Colonic mucosa (tissue), 4 donors: ENCODE measurements at regions not wholly inside any gene's neighbourhood (a gene's known extent, or its start where the extent isn't known, plus 50 kb on each side); places are given as distances from the start of the nearest gene placed in this dataset.

Experiments used
- DNase-seq: peaks from one replicate; pipeline ENCODE4 v3.0.0-alpha.2; 2020
- H3K27ac ChIP-seq: fragments of 200-600 bp; one replicate; pipeline ENCODE4 v1.8.0; 2021
- H3K27me3 ChIP-seq: fragments of 200-600 bp; one replicate; pipeline ENCODE4 v1.8.0; 2021
- H3K36me3 ChIP-seq: fragments of 200-600 bp; one replicate; pipeline ENCODE4 v1.8.0; 2021
- H3K4me1 ChIP-seq: fragments of 200-600 bp; one replicate; pipeline ENCODE4 v1.8.0; 2021; ENCODE audit warnings: mild to moderate bottlenecking
- H3K4me3 ChIP-seq: fragments of 200-600 bp; one replicate; pipeline ENCODE4 v1.8.0; 2021
- H3K9ac ChIP-seq, 2 donors: one replicate each; pipeline ENCODE4 v1.7.0; 2013; ENCODE audit warnings: control low read depth in 2 of 2, low read depth in 2 of 2, low read length in 2 of 2
- H3K9me3 ChIP-seq: fragments of 200-600 bp; one replicate; pipeline ENCODE4 v1.8.0; 2021
- intact Hi-C: fragments of 100-400 bp; cut with DNase I; formaldehyde crosslinking; loops from one replicate; pipeline ENCODE4 v1.14.1; 2022
- TF ChIP-seq, protein P1 (sequence below): fragments of 200-600 bp; IDR thresholded peaks from one replicate; pipeline ENCODE4 v1.8.0; 2022; ENCODE audit warnings: antibody characterized with exemption, mild to moderate bottlenecking
- donor health status: healthy.
- donor health status: DM: no; HTN: no; CAD: no.
- donor health status: DM: no; HTN: no; CAD: no.

GRCh38 chr17:22459953-22460350, 767.6 kb downstream of the KCNJ18 start:
- DNase-seq, result no peak
- Histone ChIP-seq H3K4me3 (no peak overlapping the region), H3K9ac (no peak overlapping the region), H3K4me1 (no peaks in the 10 kb centered on the region), H3K9me3 (no peaks in the 10 kb centered on the region), H3K36me3 (no peaks in the 10 kb centered on the region), H3K27me3 (no peaks in the 10 kb centered on the region), H3K27ac (no peak overlapping the region)
- intact Hi-C loops, result loop anchor here (5.0 kb wide), 1 partner anchor 57 kb away; no protein-coding TSS in a partner anchor
- TF ChIP-seq, protein P1, sequence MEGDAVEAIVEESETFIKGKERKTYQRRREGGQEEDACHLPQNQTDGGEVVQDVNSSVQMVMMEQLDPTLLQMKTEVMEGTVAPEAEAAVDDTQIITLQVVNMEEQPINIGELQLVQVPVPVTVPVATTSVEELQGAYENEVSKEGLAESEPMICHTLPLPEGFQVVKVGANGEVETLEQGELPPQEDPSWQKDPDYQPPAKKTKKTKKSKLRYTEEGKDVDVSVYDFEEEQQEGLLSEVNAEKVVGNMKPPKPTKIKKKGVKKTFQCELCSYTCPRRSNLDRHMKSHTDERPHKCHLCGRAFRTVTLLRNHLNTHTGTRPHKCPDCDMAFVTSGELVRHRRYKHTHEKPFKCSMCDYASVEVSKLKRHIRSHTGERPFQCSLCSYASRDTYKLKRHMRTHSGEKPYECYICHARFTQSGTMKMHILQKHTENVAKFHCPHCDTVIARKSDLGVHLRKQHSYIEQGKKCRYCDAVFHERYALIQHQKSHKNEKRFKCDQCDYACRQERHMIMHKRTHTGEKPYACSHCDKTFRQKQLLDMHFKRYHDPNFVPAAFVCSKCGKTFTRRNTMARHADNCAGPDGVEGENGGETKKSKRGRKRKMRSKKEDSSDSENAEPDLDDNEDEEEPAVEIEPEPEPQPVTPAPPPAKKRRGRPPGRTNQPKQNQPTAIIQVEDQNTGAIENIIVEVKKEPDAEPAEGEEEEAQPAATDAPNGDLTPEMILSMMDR, result no peak

GRCh38 chr17:22460461-22461063, 768.2 kb downstream of the KCNJ18 start:
- Histone ChIP-seq H3K4me3 (no peak overlapping the region), H3K27ac (no peak overlapping the region), H3K27me3 (no peaks in the 10 kb centered on the region), H3K9me3 (no peaks in the 10 kb centered on the region), H3K9ac (no peak overlapping the region), H3K4me1 (no peaks in the 10 kb centered on the region), H3K36me3 (no peaks in the 10 kb centered on the region)
- intact Hi-C loops, result loop anchor here (5.0 kb wide), 1 partner anchor 57 kb away; no protein-coding TSS in a partner anchor
- TF ChIP-seq, protein P1, result no peak
- DNase-seq, result no peak

- intact Hi-C loops, result loop anchor here (5.0 kb wide), 1 partner anchor 56 kb away; no protein-coding TSS in a partner anchor
Observed at GRCh38 chr17:22461460-22462145, 769.3 kb downstream of the KCNJ18 start.

GRCh38 chr17:22462461-22462860, 770.1 kb downstream of the KCNJ18 start:
- Histone ChIP-seq H3K27ac (no peak overlapping the region), H3K4me3 (no peak overlapping the region), H3K9ac (no peak overlapping the region), H3K27me3 (no peaks in the 10 kb centered on the region), H3K9me3 (no peaks in the 10 kb centered on the region), H3K36me3 (no peaks in the 10 kb centered on the region), H3K4me1 (no peaks in the 10 kb centered on the region)
- TF ChIP-seq, protein P1, result no peak
- intact Hi-C loops, result loop anchor here (5.0 kb wide), 1 partner anchor 55 kb away; no protein-coding TSS in a partner anchor
- DNase-seq, result no peak

More at GRCh38 chr17:22461460-22462145, 769.3 kb downstream of the KCNJ18 start:
- TF ChIP-seq, protein P1, result no peak
- no peaks in the 10 kb centered on the region for H3K27me3 ChIP-seq
- no peaks in the 10 kb centered on the region for H3K4me1 ChIP-seq
- no peak overlapping the region for H3K4me3 ChIP-seq
- no peak for DNase-seq
- H3K27ac ChIP-seq, result no peak overlapping the region
- H3K9me3 ChIP-seq, result no peaks in the 10 kb centered on the region
- H3K36me3 ChIP-seq, result no peaks in the 10 kb centered on the region
- H3K9ac ChIP-seq, result no peak overlapping the region

DNA sequence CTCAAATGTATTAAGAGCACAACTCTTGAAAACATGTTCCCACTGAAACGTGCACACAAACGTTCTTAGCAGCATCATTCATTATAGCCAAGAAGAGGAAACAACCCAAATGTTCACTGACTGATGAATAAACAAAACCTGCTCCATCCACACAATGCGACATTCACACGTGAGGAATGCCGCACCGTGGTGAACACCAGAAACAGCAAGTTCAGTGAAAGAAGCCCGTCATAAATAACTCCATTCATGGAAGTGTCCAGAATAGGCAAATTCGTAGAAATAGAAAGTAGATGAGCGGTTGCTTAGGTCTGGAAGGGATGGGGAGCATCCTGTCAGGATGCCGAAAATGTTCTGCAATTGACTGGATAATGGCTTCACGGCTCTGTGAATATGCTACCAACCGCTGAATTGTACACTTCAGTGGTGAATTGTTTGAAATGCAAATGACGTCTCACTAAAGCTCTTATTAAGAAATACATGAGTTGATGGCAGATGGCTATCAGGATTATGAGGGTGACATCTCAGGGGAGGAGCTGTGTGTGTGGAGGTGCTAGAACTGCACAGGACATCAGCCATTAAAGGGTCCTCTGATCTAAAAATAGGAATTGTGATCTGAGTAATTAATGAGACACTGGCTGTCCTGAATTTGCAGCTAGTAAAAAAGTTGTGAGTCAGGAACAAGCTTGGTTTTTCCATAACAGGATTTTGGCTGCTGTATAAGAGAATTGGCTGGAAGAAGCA, 771.0 kb downstream of the KCNJ18 start:
- DNase-seq, result no peak
- Histone ChIP-seq H3K9ac (no peak overlapping the region), H3K9me3 (no peaks in the 10 kb centered on the region), H3K4me1 (no peaks in the 10 kb centered on the region), H3K27ac (no peak overlapping the region), H3K27me3 (no peaks in the 10 kb centered on the region), H3K4me3 (no peak overlapping the region), H3K36me3 (no peaks in the 10 kb centered on the region)
- intact Hi-C loops, result loop anchor here (5.0 kb wide), 1 partner anchor 54 kb away; no protein-coding TSS in a partner anchor
- TF ChIP-seq, protein P1, result no peak
